NCI-H2029 treated with DMSO at 0.1 percent for 48 hours (cell line): ENCODE measurements at regions not wholly inside any gene's neighbourhood (a gene's known extent, or its start where the extent isn't known, plus 50 kb on each side); places are given as distances from the start of the nearest gene placed in this dataset.

Experiments used
- DNase-seq: peaks from one replicate; lab custom pipeline; 2025; lab: John Stamatoyannopoulos, UW

DNA sequence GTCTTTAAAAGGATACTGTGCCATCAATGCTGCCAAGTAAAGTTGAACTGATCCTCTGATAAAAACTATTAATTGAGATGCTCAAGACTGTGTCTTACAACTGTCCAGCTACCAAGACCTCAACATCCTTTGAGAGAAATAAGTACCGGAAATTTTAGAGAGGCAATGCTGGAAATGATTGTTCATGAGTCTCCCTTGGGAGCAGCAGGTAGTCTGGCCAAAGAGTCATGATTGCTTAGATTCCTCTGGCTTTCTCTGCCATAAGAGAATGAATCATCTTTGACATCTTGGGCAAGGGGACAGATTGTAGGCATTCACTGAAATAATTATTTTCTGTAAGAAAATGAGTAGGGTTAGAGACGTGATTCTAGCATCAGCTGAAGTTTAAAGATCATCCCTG, 466.6 kb upstream of the DAB2 start:
- DNase-seq, result no peak

GRCh38 chr5:39880985-39881384, 456.2 kb upstream of the DAB2 start:
- DNase-seq, result no peak

DNA sequence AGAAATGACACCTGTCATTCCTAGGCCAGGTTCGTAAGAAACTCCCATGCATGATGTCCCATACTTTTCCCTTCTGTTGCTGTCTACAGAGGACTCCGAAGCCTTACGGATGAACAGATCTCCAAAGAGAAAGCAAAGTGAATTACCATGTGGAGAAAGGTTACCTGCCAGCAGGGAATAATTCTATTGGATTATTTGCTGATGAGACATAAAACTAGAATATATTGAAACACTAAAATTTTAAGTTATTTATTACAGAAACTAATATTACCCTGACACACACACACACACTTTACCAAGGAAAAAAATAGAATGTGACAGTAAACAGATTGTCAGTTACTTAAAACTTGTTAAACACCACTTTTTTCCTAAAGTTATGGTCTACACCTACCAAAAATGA, 452.7 kb upstream of the DAB2 start:
- DNase-seq, result no peak

GRCh38 chr5:39876146-39876545, 451.4 kb upstream of the DAB2 start:
- DNase-seq, result no peak

DNA sequence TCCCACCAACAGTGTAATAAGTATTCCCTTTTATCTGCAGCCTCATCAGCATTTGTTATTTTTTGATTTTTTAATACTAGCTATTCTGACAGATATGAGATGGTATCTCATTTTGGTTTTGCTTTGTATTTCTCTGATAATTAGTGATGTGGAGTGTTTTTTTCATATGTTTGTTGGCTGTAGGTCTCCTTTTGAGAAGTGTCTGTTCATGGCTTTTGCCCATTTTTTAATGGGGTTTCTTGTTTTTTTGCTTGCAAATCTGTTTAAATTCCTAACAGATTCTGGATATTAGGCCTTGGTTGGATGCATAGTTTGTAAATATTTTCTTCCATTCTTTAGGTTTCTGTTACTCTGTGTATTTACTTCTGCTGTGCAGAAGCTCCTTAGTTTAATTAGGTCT, 445.4 kb upstream of the DAB2 start:
- DNase-seq, result no peak

DNA sequence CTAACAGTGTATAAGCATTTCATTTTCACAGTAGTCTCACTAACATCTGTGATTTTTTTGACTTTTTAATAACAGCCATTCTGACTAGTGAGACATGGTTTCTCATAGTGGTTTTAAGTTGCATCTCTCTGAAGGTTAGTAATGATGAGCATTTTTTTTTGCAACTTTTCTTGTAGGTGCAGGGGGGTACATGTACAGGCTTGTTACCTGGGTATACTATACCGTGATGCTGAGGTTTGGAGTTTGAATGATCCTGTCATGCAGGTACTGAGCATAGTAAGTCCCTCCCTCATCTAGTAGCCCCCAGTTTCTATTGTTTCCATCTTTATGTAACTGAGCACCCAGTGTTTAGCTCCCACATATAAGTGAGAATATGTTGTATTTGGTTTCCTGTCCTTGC, 444.6 kb upstream of the DAB2 start:
- no peak for DNase-seq

DNA sequence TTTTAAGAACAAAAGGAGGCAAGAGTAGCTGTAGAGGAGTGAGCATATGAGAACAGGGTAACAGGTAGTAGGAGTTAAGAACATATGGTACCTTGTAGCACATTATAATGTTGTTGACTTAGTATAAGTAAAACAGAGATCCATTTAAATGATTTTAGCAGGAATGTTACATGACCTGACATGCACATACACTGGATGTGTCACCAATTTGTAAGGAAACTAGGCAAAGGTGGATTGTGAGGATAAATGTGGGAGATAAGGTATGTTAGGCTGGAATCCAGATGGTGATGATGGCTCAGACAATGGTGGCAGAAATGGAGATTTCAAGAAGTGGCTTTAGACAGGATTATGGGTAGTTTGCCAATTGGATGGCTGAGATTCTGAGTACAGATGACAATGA, 443.1 kb upstream of the DAB2 start:
- DNase-seq, result no peak

DNA sequence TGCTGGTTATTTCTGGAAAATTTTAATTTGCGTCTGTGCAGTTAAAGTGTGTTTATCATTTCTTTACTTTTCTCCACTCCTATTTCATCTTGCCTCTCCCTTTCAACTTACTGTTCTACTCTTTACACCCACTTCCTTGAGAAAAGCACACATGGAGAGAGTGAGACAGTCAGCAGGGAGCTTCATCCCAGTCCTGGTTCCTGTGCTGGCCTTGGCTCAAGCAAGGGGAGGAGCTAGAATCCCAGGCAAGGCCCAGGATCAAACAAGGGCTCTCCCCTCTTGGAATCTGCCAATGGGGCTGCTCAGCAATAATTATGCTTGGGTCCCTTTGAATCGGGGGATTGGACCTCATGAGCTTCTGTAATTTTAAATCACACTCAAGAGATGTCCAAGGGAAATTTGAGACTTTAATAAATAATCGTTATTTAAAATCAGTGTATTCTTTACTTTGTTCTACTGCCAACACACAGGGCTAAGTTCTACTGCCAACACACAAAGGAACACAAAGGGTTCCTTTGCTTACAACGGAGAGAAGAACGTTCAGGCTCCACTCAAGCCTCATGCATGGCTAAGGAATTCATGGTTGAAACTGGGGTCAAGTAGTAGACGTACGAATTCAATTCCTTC, 439.3 kb upstream of the DAB2 start:
- DNase-seq, result no peak

DNA sequence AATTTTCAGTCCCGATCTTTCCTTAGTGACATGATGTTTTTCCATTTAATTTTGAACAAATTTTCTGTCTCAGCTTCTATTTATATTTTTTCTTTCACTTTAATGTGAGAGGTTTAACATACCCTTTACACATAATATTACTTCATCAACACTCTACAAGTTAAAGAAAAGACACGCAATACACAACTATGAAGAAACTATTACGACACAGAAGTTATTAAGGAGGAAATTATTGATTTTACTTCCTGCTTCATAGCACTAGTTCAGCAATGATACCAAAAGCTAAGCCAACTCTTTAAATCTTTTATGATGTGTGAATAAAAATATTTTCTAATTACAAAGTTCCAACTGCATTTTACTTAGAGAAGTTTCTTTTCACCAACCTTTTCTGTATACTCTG, 432.3 kb upstream of the DAB2 start:
- DNase-seq, result no peak

- no peak for DNase-seq
These were observed 430.1 kb upstream of the DAB2 start for GRCh38 chr5:39854771-39855410.

GRCh38 chr5:39850291-39850690, 425.5 kb upstream of the DAB2 start:
- no peak for DNase-seq

GRCh38 chr5:39846144-39846543, 421.4 kb upstream of the DAB2 start:
- DNase-seq, result no peak

- DNase-seq, result no peak
These were observed 419.0 kb upstream of the DAB2 start for GRCh38 chr5:39843767-39844166.

DNA sequence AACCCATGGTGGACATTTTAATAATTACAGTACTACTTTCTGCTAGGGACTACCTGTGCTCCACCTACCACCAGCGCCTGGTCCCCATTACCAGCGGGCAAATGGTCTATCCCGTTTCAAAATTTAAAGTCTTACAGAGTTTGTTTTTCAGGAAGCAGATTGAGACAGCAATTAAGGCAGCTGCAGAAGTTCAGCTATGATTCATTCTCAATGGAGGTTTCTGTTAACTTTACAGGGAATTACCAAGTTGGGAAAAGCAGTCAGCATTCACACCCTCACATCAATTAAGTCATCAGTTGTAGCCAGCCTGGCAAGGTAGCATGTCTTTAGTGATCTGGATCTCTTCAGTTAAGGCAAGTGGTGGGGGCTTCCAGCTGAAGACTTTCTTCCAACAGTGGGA, 410.6 kb upstream of the DAB2 start:
- DNase-seq, result no peak

GRCh38 chr5:39829441-39829840, 404.7 kb upstream of the DAB2 start:
- DNase-seq, result no peak

- no peak for DNase-seq
These were observed 401.3 kb upstream of the DAB2 start for GRCh38 chr5:39826051-39826450.

DNA sequence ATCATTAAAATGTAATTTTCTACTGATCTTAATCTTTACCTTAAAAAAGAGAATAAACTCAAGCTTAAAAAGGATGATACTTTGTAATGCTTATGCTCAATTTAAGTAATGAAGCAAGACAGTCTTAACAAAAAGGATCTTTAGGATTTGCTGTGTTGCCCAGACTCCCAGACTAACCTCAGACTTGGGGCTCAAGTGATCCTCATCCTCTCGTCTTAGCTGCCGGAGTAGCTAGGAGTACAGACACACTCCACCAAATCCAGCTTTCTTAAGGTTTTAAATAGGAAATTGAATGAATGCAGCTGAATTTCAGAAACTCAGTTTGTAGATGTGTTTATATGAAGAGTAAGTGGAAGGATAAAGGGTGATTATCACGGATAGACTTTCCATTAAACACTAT, 400.5 kb upstream of the DAB2 start:
- no peak for DNase-seq

- no peak for DNase-seq
These were observed 397.2 kb upstream of the DAB2 start for GRCh38 chr5:39822020-39822419.

GRCh38 chr5:39816866-39817265, 392.1 kb upstream of the DAB2 start:
- DNase-seq, result no peak

- no peak for DNase-seq
These were observed 391.5 kb upstream of the DAB2 start for GRCh38 chr5:39816156-39816845.

DNA sequence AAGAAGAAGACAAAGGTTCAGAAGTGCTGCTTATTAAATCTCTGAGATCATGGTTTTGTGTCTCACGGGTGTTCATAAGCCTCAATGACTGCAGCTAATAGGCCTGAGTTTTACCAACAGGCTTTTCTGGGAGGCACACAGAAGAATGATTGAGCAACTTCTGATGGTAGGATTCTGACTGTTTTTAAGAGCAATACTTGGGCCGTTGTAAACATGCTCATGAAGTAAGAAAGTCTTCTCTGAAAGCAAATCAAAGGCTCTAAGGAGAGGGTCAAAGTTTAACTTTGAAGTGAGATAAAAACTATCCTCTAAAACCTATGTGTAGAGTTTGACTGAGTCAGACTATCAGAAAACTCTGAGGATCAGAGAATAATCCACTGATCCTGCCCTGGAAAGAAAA, 390.9 kb upstream of the DAB2 start:
- DNase-seq, result no peak

- no peak for DNase-seq
These were observed 386.6 kb upstream of the DAB2 start for GRCh38 chr5:39811381-39811780.

- DNase-seq, result no peak
These were observed 383.9 kb upstream of the DAB2 start for GRCh38 chr5:39808656-39809055.

- no peak for DNase-seq
These were observed 376.5 kb upstream of the DAB2 start for GRCh38 chr5:39801306-39801705.
